ENCODE measurements at regions not wholly inside any gene's neighbourhood (a gene's known extent, or its start where the extent isn't known, plus 50 kb on each side); places are given as distances from the start of the nearest gene placed in this dataset.
"Not testable (repeated sequence)": the region's sequence is repeated elsewhere in the genome, so short reads cannot be mapped to it uniquely, and the experiment has no call there.

- not testable (repeated sequence) for DNase-seq
These were observed 311.7 kb downstream of the BCL2L11 start for GRCh38 chr2:111432423-111432822.

DNA sequence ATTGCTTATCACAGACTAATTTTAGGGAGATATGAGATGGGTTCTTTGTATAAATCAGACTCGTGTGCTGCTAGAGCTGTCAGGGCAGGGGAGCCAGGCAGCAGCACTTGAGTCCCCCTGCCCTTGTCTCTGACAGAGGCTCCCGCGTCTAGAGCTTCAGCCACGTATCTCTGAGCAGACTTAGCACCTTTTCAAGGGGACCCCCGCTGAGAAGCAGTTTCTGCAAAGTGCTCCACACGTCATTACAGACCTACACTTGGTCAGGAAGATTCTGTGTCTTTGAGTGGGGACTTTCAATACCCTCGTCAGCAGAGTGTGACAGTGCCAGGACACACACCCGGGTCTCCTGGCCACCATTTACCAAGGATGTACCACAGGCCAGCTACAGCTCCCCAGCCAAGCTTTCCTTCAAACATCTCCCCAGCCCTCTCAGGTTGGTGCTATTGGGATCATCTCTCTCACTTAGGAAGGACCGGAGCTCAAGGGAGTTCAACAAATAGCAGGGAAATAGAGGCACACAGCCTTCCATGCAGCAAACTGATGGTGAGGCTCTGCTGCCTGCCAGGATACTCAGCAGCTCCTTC lies 312.3 kb downstream of the BCL2L11 start:
- not testable (repeated sequence) for DNase-seq

DNA sequence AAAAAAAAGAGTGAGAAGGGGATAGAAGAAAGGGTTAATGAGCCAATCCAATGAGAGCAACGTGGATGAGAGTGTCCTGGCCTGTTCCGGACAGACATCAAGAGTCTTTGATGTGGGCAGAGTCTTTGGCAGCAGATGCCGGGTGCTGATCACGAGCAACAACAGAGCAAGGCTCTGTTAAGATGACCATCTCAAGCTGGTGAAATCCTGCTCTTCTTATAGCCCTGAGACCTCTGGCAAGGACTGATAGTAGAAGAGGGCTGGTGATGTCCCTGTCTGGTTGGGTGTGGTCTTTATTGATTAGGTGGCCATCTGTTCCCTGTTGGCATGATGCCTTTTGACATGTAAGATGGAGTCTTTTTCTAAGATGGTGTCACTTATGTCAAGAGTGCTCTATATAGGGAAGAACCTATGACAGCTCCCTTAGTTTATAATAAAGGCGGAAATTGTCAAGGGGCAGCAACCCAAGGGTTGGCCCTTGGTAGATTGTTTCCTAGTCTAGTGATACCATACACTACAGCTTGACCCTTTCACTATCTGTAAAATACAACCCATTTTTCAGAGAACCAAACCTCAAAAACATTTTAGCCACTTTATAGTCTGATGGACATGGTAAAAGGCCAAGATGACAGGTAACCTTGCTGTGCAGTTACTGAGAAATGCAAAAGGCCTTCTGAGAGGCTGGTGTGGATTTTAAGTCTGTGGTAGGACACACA lies 313.3 kb downstream of the BCL2L11 start:
- DNase-seq, result not testable (repeated sequence)

GRCh38 chr2:111434608-111434939 lies 313.9 kb downstream of the BCL2L11 start:
- not testable (repeated sequence) for DNase-seq

DNA sequence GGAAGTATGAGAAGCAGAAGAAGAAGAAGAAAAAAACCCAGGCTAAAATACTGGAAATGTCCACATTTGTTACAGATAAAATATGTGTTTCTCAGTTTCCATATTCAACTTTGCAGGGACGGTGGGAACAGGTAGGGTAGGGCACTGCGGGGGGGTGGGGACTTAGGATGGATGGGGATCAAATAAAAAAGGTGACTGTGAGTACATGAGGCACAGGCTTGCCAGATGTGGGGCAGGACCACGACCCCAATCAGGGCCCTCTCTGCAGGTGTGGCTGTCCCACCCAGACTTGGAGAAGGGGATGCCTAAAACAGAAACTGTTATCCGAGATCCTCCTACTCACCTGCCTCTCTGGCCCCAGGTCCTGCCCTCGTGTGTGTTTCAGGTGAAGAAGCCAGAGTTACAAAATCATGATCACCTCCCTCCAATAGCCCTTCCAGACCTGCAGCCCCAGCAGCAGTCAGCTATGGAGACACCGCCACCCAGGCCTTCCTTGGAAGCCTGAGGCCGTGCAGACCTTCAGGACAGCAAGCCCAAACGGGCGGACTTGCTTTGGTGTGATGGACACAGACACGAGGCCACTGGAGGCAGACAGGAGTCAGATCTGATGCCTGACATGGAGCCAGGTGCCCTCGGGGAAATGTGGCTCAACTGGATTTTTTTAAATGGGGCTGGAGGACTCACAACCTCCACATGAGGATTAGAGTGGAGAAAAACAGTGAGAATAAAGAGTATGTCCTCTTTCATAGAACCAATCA lies 315.0 kb downstream of the BCL2L11 start:
- DNase-seq, result not testable (repeated sequence)

DNA sequence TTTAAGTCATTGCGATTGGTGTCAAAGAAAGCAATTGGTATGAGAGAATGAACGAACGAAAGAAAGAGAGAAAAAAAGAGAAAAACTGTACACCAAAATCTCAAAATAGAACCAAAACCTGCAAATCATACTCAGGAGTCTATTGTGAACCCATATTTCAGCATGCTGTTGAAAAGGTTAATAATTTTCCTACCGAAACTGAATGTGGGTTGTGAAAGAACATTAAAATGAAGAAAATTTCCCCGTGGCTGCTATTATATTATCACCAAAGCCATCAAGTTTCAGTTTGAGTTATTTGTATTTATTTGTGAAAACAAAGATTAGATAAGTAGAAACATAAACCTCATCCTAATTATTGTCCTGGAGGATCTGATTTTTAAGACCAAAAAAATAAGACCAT lies 315.7 kb downstream of the BCL2L11 start:
- DNase-seq, result not testable (repeated sequence)

- not testable (repeated sequence) for DNase-seq
These were observed 316.7 kb downstream of the BCL2L11 start for GRCh38 chr2:111437288-111437990.

DNA sequence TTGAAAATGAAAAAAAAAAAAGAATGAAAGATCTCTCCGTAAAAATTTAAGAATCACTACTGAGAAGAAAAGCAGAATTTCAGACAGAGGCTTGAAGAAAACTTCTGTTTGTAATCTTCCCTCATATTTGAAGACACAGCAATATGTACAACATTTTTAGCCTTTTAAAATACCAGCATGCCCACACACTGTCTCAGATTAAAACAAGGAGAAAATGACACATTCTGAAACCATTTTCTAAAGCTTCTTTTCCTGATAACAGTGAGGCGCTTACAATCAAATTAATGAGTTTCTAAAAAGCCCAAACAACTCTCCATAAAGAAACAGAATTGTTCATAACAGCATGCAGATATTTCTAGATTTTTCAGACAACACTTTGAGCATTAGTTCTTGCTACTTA lies 317.4 kb downstream of the BCL2L11 start:
- DNase-seq, result not testable (repeated sequence)

DNA sequence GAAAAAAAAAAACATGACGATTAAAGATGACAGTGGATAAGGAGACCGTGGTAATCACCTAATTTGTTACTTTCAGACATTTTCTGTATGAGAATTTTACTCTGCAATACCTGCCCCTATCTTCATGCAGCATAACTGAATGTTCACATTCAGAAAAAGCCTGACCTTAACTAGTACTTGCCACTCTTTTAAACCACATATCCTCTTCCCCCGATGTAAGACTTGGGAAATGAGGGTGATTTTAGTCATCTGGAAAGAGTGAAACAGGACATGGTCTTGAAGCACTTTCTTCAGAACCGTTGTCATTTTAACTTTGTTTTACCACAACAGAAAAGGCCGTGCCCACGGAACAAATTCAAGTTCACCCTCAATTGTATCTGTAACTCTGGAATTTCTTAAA lies 318.5 kb downstream of the BCL2L11 start:
- not testable (repeated sequence) for DNase-seq

DNA sequence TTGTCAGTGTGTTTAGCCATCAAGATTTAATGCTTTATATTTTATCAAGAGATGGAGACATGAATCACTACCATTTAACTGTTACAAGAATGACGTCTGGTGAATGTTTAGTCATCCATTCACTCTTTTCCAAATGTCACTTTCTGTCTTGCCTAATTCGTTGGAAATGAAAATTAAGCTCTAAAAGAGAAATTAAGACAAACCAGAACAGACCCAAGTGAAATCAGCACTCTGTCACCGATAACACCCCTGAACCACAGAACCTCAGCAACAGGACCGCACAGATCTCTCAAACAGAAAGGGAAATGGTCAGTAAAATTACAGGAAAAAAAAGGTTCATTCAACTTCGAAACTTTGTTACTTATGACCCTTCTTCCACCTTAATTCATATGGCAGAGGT lies 320.9 kb downstream of the BCL2L11 start:
- not testable (repeated sequence) for DNase-seq

- DNase-seq, result not testable (repeated sequence)
These were observed 322.2 kb downstream of the BCL2L11 start for GRCh38 chr2:111442767-111443454.

- not testable (repeated sequence) for DNase-seq
These were observed 323.8 kb downstream of the BCL2L11 start for GRCh38 chr2:111444516-111444915.

GRCh38 chr2:111445191-111445929 lies 324.6 kb downstream of the BCL2L11 start:
- not testable (repeated sequence) for DNase-seq

- not testable (repeated sequence) for DNase-seq
These were observed 325.2 kb downstream of the BCL2L11 start for GRCh38 chr2:111445941-111446340.

- DNase-seq, result not testable (repeated sequence)
These were observed 326.8 kb downstream of the BCL2L11 start for GRCh38 chr2:111447482-111447881.

- DNase-seq, result not testable (repeated sequence)
These were observed 328.1 kb downstream of the BCL2L11 start for GRCh38 chr2:111448796-111449195.

DNA sequence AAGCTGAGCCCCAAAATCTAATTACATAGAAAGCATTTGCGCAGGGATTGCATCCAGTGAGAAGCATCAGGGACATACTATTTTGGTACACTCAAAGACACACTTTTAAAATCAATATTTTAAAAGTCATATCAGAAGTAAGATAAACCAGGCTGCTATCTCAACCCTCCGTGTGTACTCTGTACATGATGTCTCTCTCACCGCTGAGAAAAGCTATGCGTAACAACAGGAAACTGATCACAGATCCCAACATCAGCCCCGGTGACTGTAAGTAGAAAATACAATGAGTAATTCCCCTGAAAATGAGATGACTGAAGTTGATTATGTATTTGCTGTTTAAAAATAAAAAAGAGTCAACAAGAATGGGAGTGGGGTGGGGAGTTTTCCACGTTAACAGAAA lies 329.8 kb downstream of the BCL2L11 start:
- not testable (repeated sequence) for DNase-seq

- not testable (repeated sequence) for DNase-seq
These were observed 331.0 kb downstream of the BCL2L11 start for GRCh38 chr2:111451692-111452199.

GRCh38 chr2:111452208-111452607 lies 331.5 kb downstream of the BCL2L11 start:
- not testable (repeated sequence) for DNase-seq

DNA sequence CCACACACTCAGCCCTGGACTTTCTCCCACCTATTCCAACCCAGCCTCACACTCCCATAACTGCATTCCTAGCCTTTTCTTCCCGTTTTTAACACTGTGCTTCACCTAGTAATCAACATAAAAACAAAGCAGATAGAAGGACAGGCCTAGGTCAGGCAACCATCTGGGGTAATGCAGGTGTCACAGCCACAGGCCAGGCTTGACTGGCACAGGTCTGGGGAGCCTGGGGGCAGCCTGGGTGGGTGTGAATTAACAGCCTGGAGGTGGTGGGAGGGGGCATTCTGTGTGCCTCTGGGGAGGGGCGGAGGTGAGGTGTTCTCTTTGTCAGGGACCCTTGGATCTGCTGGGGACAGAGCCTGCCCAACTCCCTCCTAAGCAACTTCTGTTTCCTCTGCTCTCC lies 332.6 kb downstream of the BCL2L11 start:
- not testable (repeated sequence) for DNase-seq

DNA sequence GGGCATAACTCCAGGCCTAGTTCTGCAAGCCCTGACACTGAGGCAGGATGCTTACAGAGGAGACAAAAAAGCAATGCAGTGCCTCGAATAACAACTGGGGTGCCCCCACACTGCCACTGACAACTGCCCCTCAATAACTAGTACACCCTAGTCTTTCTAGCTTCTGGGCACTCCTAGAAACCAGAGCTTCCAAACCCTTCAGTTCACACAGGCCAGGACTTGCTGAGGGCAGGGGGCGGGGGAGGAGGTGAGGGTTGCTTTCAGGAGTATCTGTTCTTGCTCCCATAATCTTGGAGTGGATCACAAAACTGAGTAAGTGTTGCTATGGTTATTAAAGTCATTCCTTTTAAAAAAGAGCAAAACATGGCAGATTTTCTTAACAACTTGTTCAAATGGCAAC lies 333.1 kb downstream of the BCL2L11 start:
- DNase-seq, result not testable (repeated sequence)

DNA sequence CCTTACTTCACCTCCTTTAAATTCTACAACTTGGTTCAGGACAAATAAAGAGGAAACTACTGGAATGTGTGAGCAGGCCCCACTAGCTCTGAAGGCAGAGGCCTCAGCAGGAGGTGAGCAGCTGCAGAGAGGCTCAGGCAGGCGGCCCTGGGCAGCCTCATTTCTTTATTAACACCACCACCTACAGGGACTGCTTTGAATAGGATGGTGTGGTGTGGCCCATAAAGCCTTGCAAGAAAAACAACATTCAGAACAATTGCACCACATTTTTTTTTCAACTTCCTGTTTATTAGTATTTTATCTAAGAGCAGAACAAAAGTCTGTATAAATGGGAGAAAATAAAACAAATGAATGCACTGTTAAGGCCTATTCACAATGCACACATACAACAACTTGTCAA lies 333.7 kb downstream of the BCL2L11 start:
- not testable (repeated sequence) for DNase-seq

Data from NCI-H1694 (cell line).